ENCODE measurements at regions not wholly inside any gene's neighbourhood (a gene's known extent, or its start where the extent isn't known, plus 50 kb on each side); places are given as distances from the start of the nearest gene placed in this dataset.

DNA sequence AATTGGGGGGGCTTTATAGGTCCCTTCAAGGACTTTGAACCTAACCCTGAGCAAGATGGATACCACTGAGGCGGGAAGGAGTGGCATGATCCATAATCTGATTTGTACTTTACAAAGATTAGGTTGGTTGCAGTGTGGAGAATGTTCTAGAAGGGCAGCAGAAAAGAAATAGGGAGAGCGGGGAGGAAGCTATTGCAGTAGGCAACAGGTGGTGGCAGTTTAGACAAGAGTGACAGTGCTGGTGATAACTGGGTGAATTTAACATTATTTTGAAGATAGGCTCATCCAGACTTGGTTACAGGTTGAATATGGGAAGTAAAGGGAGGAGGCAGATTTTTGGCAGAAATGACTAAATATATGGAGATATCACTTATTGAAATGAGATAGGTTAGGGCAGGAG lies 179.9 kb upstream of the CADM1 start:
- no peak for TF ChIP-seq POLR2A (IDR thresholded peaks at IDR 0.05)
- TF ChIP-seq CTCF (IDR thresholded peaks at IDR 0.05), result no peak
